GM18907 (cell line): ENCODE measurements at regions not wholly inside any gene's neighbourhood (a gene's known extent, or its start where the extent isn't known, plus 50 kb on each side); places are given as distances from the start of the nearest gene placed in this dataset.

Experiments used
- ATAC-seq: cut with Tn5 transposase; IDR thresholded peaks from one replicate; pipeline ENCODE4 v1.9.1; 2021; ENCODE audit warnings: mild to moderate bottlenecking, moderate library complexity; ENCODE audit not compliant: unreplicated experiment

- no peak for ATAC-seq
Observed at GRCh38 chr7:68442931-68443631, 1155.2 kb upstream of the AUTS2 start.

DNA sequence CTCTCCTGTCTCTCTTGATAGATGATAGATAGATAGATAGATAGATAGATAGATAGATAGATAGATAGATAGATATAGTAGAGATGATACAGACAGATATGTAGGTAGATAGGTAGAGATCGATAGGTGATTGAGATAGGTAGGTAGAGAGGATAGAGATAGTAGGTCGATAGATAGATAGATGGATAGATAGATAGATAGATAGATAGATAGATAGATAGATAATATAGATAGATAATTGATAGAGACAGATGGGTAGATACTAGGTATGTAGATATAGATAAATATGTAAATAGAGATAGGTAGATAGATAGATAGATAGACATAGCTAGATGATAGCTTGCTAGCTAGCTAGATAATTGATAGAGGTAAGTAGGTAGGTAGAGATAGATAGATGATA lies 1154.2 kb upstream of the AUTS2 start:
- ATAC-seq = no peak

DNA sequence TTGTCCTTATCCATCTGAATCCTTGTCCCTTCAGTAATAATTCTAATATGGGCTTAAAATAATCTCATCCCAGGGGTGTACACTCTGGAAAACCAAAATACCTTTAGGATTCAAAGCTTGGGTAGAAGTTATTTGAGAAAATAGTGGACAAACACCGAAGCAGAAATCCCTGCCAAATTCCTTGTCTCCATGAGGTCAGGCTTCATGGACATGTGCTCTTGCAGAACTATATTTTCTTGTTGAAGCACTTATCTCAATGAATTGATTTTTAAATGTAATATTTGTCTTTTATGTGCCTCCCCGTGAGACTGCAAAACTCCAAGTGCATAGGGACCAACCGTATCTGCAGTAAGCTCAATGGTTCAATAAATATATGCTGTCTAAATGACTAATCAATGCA lies 1153.3 kb upstream of the AUTS2 start:
- ATAC-seq = no peak

GRCh38 chr7:68446183-68446582 lies 1152.1 kb upstream of the AUTS2 start:
- no peak for ATAC-seq

- no peak for ATAC-seq
Observed at GRCh38 chr7:68449099-68449498, 1149.2 kb upstream of the AUTS2 start.

DNA sequence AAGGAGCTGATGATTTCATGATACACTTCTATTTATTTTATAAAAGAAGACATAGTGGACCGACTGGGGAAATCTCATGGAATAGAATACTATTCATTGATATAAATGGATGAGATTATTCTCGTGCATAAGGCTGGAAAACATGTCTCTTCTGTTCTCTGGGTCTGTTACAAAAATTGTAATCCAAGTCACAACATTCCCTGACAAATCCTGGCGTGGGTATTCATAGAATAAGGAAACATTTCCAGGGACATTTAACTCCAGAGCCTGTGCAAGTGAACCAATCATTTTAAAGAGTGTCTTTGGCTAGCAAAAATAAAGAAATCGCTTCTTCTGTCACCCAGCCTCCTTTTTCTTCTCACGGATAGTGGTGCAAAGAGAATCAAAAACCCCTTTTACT lies 1148.5 kb upstream of the AUTS2 start:
- no peak for ATAC-seq

DNA sequence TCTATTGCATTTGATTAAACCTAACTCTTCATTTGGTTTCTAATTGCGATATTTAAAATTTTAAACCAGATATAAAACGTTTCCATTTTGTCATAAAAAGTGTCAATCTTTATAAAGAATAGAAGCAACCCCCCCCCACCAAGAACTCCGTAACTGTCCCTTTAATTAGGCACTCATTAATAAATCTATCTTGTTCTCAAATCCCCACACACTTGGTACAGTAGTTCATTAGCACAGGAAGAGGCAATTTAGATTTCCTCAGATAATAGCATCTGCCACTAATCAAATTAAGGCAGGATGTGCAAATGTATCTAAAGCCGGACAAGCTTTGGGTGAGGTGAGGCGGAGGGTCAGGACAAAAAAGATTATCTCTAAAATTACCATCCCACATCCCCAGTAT lies 1143.3 kb upstream of the AUTS2 start:
- ATAC-seq = no peak

- ATAC-seq = no peak
Observed at GRCh38 chr7:68456469-68456868, 1141.8 kb upstream of the AUTS2 start.

GRCh38 chr7:68457481-68457880 lies 1140.8 kb upstream of the AUTS2 start:
- ATAC-seq = no peak

DNA sequence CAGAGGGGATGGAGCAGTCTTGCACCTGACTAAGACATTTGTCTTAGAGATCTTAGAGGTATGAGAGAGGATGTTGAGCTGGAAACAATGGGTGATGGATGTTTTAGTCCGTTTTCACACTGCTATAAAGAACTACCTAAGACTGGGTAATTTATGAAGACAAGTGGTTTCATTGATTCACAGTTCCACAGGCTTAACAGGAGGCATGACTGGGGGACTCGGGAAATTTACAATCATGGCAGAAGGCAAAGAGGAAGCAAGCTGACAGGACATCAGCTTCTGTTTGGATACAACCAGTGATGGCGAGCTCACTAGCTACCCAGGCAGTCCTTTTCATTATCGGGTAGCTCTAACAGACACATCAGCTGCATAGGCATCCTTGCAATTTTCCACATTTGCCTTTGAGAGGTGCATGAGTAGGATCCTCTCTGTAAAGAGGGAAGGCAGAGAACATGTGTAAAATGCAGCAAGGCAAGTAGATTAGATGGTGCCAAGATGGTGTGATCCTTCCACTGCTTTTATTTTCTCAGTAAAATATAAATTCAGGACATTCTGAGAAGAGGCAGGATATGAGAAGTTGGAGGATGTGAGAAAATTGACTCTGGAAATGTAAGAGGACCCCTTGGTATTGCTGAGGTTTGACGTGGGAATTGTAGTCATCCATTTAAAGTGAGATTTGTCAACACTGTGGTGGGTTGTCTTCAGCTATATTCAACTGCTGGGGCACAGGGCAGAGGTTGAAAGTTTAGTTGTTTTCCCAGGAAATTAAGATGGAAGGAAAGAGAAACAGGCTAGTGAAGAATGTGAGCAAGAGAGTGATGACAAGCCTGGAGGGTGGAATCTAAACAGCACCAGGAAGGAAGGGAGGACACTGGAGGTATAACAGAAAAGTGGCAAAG lies 1140.0 kb upstream of the AUTS2 start:
- ATAC-seq = no peak

DNA sequence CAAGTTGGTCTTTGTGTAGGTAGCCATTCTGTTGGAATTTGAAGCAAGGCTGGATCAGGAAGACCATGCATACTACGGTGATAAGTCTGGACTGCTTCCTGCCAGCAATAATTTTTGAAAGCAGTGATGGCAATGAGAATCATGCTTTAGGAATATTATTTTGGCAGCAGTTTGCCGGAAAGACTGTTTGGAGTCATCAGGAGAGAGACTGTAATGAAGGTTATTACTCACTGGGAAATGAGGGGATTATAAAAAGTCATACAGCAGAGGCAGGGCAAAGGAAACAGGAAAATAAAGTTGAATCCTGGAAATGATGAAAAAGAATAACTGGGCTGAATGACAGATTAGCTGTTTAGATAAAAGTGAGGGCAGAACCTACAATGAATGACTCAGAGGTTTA lies 1136.8 kb upstream of the AUTS2 start:
- ATAC-seq = no peak

GRCh38 chr7:68470836-68471435 lies 1127.3 kb upstream of the AUTS2 start:
- no peak for ATAC-seq

GRCh38 chr7:68472688-68473087 lies 1125.6 kb upstream of the AUTS2 start:
- no peak for ATAC-seq

DNA sequence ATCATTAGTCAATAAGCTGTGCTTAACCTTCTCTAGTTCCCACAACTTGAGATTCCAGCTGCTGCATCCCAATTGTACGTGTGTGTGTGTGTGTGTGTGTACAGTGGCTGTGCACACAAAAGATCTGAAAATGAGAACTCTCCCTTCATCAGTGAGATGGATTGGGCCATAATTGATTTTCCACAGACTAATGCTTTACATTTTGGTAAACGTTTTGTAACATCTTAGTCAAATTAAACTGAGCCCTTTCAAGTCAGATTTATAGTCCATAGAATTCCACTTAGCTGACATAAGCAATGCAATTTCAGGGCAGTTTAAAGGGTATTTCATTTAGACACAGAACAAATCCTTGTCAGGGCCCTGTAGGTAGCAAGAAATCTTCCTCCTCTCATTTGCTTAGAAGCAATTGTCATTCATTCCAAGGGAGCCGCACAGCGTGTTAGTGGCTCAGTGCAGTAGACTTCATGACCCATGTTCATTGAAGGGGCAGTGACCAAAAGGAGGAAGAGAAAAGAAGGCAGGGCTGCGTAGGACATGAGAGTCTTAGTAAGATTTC lies 1123.5 kb upstream of the AUTS2 start:
- no peak for ATAC-seq

- no peak for ATAC-seq
Observed at GRCh38 chr7:68476966-68477365, 1121.3 kb upstream of the AUTS2 start.

DNA sequence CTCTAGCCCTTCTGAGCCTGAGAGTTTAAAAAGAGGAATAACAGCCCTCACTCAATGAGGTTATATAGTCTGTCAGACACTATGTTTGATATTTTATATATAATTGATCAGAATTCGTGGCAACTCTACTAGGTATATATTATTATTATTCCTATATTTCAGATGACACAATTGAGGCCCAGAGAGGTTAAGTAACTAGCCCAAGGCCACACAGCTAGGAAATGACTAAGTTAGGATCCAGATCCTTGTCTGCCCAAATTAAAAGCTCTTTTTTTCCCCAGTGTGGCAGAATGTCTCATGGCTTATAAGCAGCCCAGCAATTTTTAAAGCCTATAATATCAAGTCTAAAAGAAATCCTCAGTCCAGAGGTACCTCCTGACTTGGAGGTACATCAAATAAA lies 1119.9 kb upstream of the AUTS2 start:
- no peak for ATAC-seq

DNA sequence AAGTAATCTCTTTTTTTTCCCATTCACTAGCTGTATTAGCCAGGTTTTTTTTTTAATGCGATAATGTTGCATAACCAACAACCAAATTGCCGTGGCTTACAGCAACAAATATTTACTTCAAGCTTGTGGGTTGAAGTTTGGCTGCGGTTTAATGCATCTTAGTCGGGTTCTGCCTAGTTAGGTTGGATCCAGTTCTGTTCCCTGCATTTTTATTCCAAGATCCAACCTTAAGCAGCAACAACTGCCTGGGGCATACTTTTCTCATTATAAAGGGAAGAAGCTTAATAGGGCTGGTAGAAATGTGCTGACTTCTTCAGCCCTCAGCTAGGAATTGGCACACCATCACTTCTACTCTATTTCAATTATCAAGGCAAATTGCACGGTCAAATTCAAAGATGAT lies 1115.5 kb upstream of the AUTS2 start:
- no peak for ATAC-seq

DNA sequence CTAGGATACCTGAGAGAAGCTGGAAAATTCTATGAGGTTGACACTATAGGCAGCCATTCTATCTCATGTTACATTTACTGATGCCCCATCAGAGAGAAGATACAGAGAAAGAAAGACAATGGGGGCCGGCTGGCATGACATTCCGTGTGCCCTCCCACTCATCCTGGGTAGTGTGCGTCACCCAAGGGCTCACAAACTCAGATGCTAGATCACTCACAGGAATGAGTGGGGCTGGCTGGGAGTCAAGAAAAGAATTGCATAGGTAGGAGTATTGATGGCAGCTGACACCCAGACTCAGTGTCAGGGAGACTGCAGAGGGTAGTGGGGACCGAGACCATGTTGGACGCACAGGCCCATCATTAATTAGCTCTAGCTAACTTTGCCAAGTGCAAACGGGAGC lies 1113.5 kb upstream of the AUTS2 start:
- no peak for ATAC-seq

- no peak for ATAC-seq
Observed at GRCh38 chr7:68485253-68485917, 1112.9 kb upstream of the AUTS2 start.

GRCh38 chr7:68488341-68489060 lies 1109.8 kb upstream of the AUTS2 start:
- ATAC-seq = no peak
